PFSK-1 (cell line): ENCODE measurements at regions not wholly inside any gene's neighbourhood (a gene's known extent, or its start where the extent isn't known, plus 50 kb on each side); places are given as distances from the start of the nearest gene placed in this dataset.

Experiments
- FOXP2 ChIP-seq: optimal IDR thresholded peaks from 2 replicates; pipeline ENCODE3; 2011; ENCODE audit warnings: borderline replicate concordance, control low read depth, inconsistent platforms; ENCODE audit not compliant: insufficient read depth; ENCODE audit errors: extremely low read length, extremely low read depth
- POLR2AphosphoS5 ChIP-seq: IDR thresholded peaks from 2 replicates; pipeline ENCODE4 v1.6.1; 2012; ENCODE audit warnings: low read depth, mild to moderate bottlenecking, control low read depth, low read length, moderate library complexity
- SIN3A ChIP-seq: IDR thresholded peaks from 2 replicates; pipeline ENCODE4 v1.6.1; 2012; ENCODE audit warnings: mild to moderate bottlenecking, low read length, moderate library complexity, borderline replicate concordance; ENCODE audit not compliant: insufficient read depth
- TAF1 ChIP-seq: IDR thresholded peaks from 2 replicates; pipeline ENCODE4 v1.6.1; 2012; ENCODE audit warnings: low read length, control low read depth, borderline replicate concordance; ENCODE audit not compliant: insufficient read depth
- TF ChIP-seq, protein P1 (sequence below), 2 experiments: IDR thresholded peaks; 2 replicates each; pipeline versions ENCODE4 v1.6.1 to v1.8.0; 2011 to 2012; ENCODE audit warnings: low read depth in 2 of 2, low read length in 2 of 2, control low read depth in 1 of 2, inconsistent platforms in 1 of 2, mild to moderate bottlenecking in 1 of 2, moderate library complexity in 1 of 2; ENCODE audit not compliant: insufficient read depth in 1 of 2

DNA sequence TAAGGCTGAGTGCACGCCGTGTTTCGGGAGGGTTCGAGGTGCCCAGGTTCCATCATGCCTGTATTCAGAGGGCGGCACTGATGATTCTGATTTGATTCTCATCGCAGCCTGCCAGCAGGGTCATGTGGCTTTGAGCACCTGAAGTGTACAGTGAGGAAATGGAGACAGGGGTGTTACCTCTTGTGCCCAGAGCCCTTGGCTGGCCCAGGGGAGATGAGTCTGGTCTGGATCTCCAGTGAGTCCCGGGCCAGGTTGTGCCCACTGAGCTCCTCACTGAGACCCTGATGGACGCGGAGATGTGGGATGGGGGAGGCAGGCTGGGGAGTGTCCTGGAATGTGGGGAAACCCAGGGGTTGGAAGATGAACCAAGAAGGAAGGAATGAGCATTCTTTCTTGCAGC, 54.7 kb downstream of the GADD45G start:
- no peak for TF ChIP-seq POLR2AphosphoS5
- TF ChIP-seq TAF1 = no peak
- TF ChIP-seq, protein P1, sequence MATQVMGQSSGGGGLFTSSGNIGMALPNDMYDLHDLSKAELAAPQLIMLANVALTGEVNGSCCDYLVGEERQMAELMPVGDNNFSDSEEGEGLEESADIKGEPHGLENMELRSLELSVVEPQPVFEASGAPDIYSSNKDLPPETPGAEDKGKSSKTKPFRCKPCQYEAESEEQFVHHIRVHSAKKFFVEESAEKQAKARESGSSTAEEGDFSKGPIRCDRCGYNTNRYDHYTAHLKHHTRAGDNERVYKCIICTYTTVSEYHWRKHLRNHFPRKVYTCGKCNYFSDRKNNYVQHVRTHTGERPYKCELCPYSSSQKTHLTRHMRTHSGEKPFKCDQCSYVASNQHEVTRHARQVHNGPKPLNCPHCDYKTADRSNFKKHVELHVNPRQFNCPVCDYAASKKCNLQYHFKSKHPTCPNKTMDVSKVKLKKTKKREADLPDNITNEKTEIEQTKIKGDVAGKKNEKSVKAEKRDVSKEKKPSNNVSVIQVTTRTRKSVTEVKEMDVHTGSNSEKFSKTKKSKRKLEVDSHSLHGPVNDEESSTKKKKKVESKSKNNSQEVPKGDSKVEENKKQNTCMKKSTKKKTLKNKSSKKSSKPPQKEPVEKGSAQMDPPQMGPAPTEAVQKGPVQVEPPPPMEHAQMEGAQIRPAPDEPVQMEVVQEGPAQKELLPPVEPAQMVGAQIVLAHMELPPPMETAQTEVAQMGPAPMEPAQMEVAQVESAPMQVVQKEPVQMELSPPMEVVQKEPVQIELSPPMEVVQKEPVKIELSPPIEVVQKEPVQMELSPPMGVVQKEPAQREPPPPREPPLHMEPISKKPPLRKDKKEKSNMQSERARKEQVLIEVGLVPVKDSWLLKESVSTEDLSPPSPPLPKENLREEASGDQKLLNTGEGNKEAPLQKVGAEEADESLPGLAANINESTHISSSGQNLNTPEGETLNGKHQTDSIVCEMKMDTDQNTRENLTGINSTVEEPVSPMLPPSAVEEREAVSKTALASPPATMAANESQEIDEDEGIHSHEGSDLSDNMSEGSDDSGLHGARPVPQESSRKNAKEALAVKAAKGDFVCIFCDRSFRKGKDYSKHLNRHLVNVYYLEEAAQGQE (IDR thresholded peaks at IDR 0.05; ENCODE audit: insufficient read depth in 1 of 2, low read depth in 2 of 2, low read length in 2 of 2) = no peak
- no peak for TF ChIP-seq SIN3A
- no peak for TF ChIP-seq FOXP2
